GM12878 (cell line): ENCODE measurements at regions not wholly inside any gene's neighbourhood (a gene's known extent, or its start where the extent isn't known, plus 50 kb on each side); places are given as distances from the start of the nearest gene placed in this dataset.

Source experiments
- ATAC-seq: fragments of 200-7000 bp; cut with Tn5 transposase; 3 replicates; pipeline ENCODE4 v1.9.1; 2020; ENCODE audit warnings: mild to moderate bottlenecking, moderate library complexity
- BruUV-seq: library from RNA; stranded (reverse); fragments of 400-500 nt; replicated peaks from 2 replicates; lab custom pipeline; 2021; lab: Mats Ljungman, UMichigan
- CTCF ChIA-PET: fragments of 300-600 bp; sonication (Branson Sonifier 250); formaldehyde crosslinking; extraction: SDS; loops from one replicate; lab custom pipeline; 2021; ENCODE audit warnings: inconsistent platforms; lab: Yijun Ruan, JAX
- POLR2A ChIA-PET: fragments of 350-600 bp; formaldehyde crosslinking; extraction: SDS; loops from one replicate; lab custom pipeline; 2021; ENCODE audit warnings: inconsistent platforms; lab: Charles Lee
- RAD21 ChIA-PET: fragments of 300-600 bp; sonication (Branson Sonifier 250); formaldehyde crosslinking; loops from one replicate; lab custom pipeline; 2023; ENCODE audit warnings: antibody characterized with exemption; ENCODE audit not compliant: unreplicated experiment; lab: Charles Lee
- SMC1A ChIA-PET: fragments of 300-600 bp; sonication (Branson Sonifier 250); formaldehyde crosslinking; loops from one replicate; lab custom pipeline; 2023; ENCODE audit not compliant: unreplicated experiment, uncharacterized antibody; lab: Charles Lee
- DNase-seq: peaks from one replicate; pipeline ENCODE4 v3.0.0-alpha.2; 2011; ENCODE audit warnings: low read depth, low spot score
- FAIRE-seq: peaks from 3 replicates; lab custom pipeline; 2011; peaks lifted over from hg19 to GRCh38; lab: Jason Lieb, UNC
- H2AFZ ChIP-seq: 2 replicates; pipeline ENCODE4 v1.6.0; 2011; ENCODE audit warnings: low read depth, low read length, control low read depth; ENCODE audit not compliant: control insufficient read depth
- H3K27ac ChIP-seq: 2 replicates; pipeline ENCODE4 v1.5.1; 2011; ENCODE audit warnings: control low read depth; ENCODE audit not compliant: control insufficient read depth, insufficient read depth
- H3K27me3 ChIP-seq, 2 experiments: replicated peaks in 1 of 2; 2 replicates each; pipeline versions ENCODE4 v1.6.0 to v1.6.1; 2011; ENCODE audit warnings: low read length in 1 of 2; ENCODE audit not compliant: control insufficient read depth in 2 of 2, insufficient read depth in 2 of 2
- H3K36me3 ChIP-seq, 2 experiments: 2 replicates each; pipeline ENCODE4 v1.5.1; 2011; ENCODE audit warnings: low read length in 1 of 2; ENCODE audit not compliant: control insufficient read depth in 2 of 2, insufficient read depth in 2 of 2
- H3K4me1 ChIP-seq: 2 replicates; pipeline ENCODE4 v1.6.1; 2011; ENCODE audit warnings: mild to moderate bottlenecking, low read length, moderate library complexity, mixed read lengths; ENCODE audit not compliant: control insufficient read depth, insufficient read depth
- H3K4me2 ChIP-seq: 2 replicates; pipeline ENCODE4 v1.6.0; 2011; ENCODE audit warnings: control low read depth; ENCODE audit not compliant: control insufficient read depth, insufficient read depth
- H3K4me3 ChIP-seq: fragments of 200-600 bp; sonication (generic); 2 replicates; pipeline ENCODE4 v1.5.1; 2016
- H3K79me2 ChIP-seq: 2 replicates; pipeline ENCODE4 v1.6.0; 2011; ENCODE audit warnings: low read length; ENCODE audit not compliant: control insufficient read depth, insufficient read depth
- H3K9ac ChIP-seq: 2 replicates; pipeline ENCODE4 v1.8.0; 2011; ENCODE audit warnings: low read length, control low read depth, mixed read lengths; ENCODE audit not compliant: control insufficient read depth, insufficient read depth
- H3K9me3 ChIP-seq: replicated peaks from 3 replicates; pipeline ENCODE4 v1.5.1; 2011; ENCODE audit warnings: mild to moderate bottlenecking, low read length; ENCODE audit not compliant: control insufficient read depth, insufficient read depth
- H4K20me1 ChIP-seq: 2 replicates; pipeline ENCODE4 v1.6.0; 2011; ENCODE audit not compliant: control insufficient read depth, insufficient read depth
- ASH2L ChIP-seq: fragments of 300-600, 200-600 bp; sonication (generic); IDR thresholded peaks from 2 replicates; pipeline ENCODE4 v1.6.1; 2017; ENCODE audit warnings: low read depth, mild to moderate bottlenecking, borderline replicate concordance
- CBX3 ChIP-seq: fragments of 200-600 bp; sonication (generic); IDR thresholded peaks from 2 replicates; pipeline ENCODE4 v1.6.1; 2016; ENCODE audit warnings: low read depth, borderline replicate concordance
- CREM ChIP-seq: IDR thresholded peaks from 2 replicates; pipeline ENCODE4 v1.6.1; 2014; ENCODE audit warnings: antibody characterized with exemption, low read depth
- MEF2A ChIP-seq: IDR thresholded peaks from 2 replicates; pipeline ENCODE4 v1.6.1; 2011; ENCODE audit warnings: low read depth, mild to moderate bottlenecking, low read length, moderate library complexity; ENCODE audit not compliant: insufficient read depth
- MXI1 ChIP-seq: fragments of 150-350 bp; IDR thresholded peaks from 2 replicates; pipeline ENCODE4 v1.6.1; 2011; ENCODE audit warnings: low read depth, mild to moderate bottlenecking, inconsistent platforms, low read length, improper control_type of control experiment
- NR2C2 ChIP-seq: IDR thresholded peaks from 2 replicates; pipeline ENCODE4 v1.6.1; 2011; ENCODE audit warnings: borderline replicate concordance, low read depth; ENCODE audit not compliant: control insufficient read depth, insufficient read length
- SIX5 ChIP-seq: IDR thresholded peaks from 2 replicates; pipeline ENCODE4 v1.6.1; 2011; ENCODE audit warnings: mild to moderate bottlenecking, low read depth, low read length, moderate library complexity; ENCODE audit not compliant: severe bottlenecking
- SMAD5 ChIP-seq: IDR thresholded peaks from 2 replicates; pipeline ENCODE4 v1.6.1; 2016; ENCODE audit warnings: antibody characterized with exemption, low read depth
- SREBF2 ChIP-seq: IDR thresholded peaks from 2 replicates; pipeline ENCODE4 v1.6.1; 2012; ENCODE audit warnings: mild to moderate bottlenecking, low read length
- ZNF207 ChIP-seq: fragments of 450-650 bp; IDR thresholded peaks from 2 replicates; pipeline ENCODE4 v1.6.1; 2014; ENCODE audit warnings: antibody characterized with exemption, mild to moderate bottlenecking, borderline replicate concordance
- WGBS: methylation state at CpG from one replicate; pipeline ENCODE4 v1.1.6; 2016; ENCODE audit warnings: low lambda C conversion rate; ENCODE audit not compliant: insufficient replicate concordance, insufficient coverage; ENCODE audit errors: missing lambda C conversion rate; 5-methylcytosine and 5-hydroxymethylcytosine counted together
- in situ Hi-C: fragments of 300-500 bp; cut with MboI; formaldehyde crosslinking; loops from 9 replicates; pipeline ENCODE4 v1.14.3; 2018; ENCODE audit warnings: mixed read lengths
- intact Hi-C: fragments of 100-400 bp; cut with micrococcal nuclease; formaldehyde crosslinking; loops from one replicate; pipeline ENCODE4 v1.14.2; 2022; ENCODE audit not compliant: unreplicated experiment
- TF ChIP-seq, protein P1 (sequence below): fragments of 450-650 bp; IDR thresholded peaks from 2 replicates; pipeline ENCODE4 v1.6.1; 2017; ENCODE audit warnings: mild to moderate bottlenecking, low read depth, inconsistent platforms; ENCODE audit not compliant: poor library complexity, severe bottlenecking
- TF ChIP-seq, protein P2 (sequence below): fragments of 450-650 bp; formaldehyde crosslinking; IDR thresholded peaks from 2 replicates; pipeline ENCODE4 v1.5.0; 2022; ENCODE audit warnings: mild to moderate bottlenecking, missing genetic modification characterization
- TF ChIP-seq, protein P3 (sequence below): IDR thresholded peaks from 2 replicates; pipeline ENCODE4 v1.6.1; 2012; ENCODE audit warnings: low read depth, low read length, improper control_type of control experiment

- Histone ChIP-seq H3K79me2 (no peaks in the 10 kb centered on the region), H3K27me3 (no peaks in the 10 kb centered on the region), H3K36me3 (no peaks in the 10 kb centered on the region), H2AFZ (no peak overlapping the region), H3K4me1 (no peaks in the 10 kb centered on the region), H4K20me1 (no peaks in the 10 kb centered on the region), H3K9ac (no peak overlapping the region), H3K4me2 (no peak overlapping the region), H3K27ac (no peak overlapping the region), H3K9me3 (no peaks in the 10 kb centered on the region), H3K4me3 (no peak overlapping the region)
- ATAC-seq (no peak), DNase-seq (no peak), FAIRE-seq (no peak)
- BruUV-seq = no TSS peak
- intact Hi-C loops (no loop called here), in situ Hi-C loops (no loop called here)
- RAD21 ChIA-PET = no interaction called here
- SMC1A ChIA-PET = interaction anchor here (0.6 kb wide), 1 partner anchor 269 kb away, joined by 3 read pairs; no protein-coding TSS in a partner anchor
- POLR2A ChIA-PET = no interaction called here
- CTCF ChIA-PET = no interaction called here
- TF ChIP-seq NR2C2 = no peak
- TF ChIP-seq ZNF207 = no peak
- TF ChIP-seq, protein P1, sequence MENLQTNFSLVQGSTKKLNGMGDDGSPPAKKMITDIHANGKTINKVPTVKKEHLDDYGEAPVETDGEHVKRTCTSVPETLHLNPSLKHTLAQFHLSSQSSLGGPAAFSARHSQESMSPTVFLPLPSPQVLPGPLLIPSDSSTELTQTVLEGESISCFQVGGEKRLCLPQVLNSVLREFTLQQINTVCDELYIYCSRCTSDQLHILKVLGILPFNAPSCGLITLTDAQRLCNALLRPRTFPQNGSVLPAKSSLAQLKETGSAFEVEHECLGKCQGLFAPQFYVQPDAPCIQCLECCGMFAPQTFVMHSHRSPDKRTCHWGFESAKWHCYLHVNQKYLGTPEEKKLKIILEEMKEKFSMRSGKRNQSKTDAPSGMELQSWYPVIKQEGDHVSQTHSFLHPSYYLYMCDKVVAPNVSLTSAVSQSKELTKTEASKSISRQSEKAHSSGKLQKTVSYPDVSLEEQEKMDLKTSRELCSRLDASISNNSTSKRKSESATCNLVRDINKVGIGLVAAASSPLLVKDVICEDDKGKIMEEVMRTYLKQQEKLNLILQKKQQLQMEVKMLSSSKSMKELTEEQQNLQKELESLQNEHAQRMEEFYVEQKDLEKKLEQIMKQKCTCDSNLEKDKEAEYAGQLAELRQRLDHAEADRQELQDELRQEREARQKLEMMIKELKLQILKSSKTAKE = no peak
- TF ChIP-seq CBX3 = no peak
- TF ChIP-seq CREM = no peak
Measured at GRCh38 chr17:69997332-69997731, 77.7 kb upstream of the KCNJ16 start.

DNA sequence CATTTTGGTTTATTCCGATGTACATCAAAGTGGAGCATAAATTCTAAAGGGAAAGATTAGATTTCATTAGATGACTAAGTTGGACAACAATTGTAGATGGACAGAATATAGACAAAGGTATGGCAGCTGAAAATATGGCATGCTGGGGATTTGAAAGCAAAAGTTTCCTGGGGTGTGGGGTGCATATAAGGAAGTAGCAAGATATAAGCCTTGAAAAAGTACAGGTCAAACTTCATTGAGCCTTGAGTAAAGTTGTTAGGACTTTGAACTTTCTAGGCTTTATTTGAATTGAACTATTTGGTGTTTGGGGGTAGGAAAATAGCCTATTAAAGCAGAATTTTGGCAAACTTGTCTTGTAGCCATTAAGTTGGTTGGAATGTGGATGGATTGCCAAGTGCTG lies 75.8 kb upstream of the KCNJ16 start:
- Histone ChIP-seq H3K4me2 (no peak overlapping the region), H3K79me2 (no peaks in the 10 kb centered on the region), H3K27me3 (no peaks in the 10 kb centered on the region), H4K20me1 (no peaks in the 10 kb centered on the region), H3K36me3 (no peaks in the 10 kb centered on the region), H3K9me3 (no peaks in the 10 kb centered on the region), H3K27ac (no peak overlapping the region), H3K4me1 (no peaks in the 10 kb centered on the region), H3K4me3 (no peak overlapping the region), H3K9ac (no peak overlapping the region), H2AFZ (no peak overlapping the region)
- POLR2A ChIA-PET = no interaction called here
- 9% methylated on average over 1 of the region's 1 CpG for WGBS
- CTCF ChIA-PET = no interaction called here
- RAD21 ChIA-PET = no interaction called here
- SMC1A ChIA-PET = no interaction called here
- in situ Hi-C loops (no loop called here), intact Hi-C loops (no loop called here)
- ATAC-seq = no peak
- BruUV-seq = no TSS peak
- no peak for DNase-seq
- no peak for FAIRE-seq
- TF ChIP-seq, protein P2, sequence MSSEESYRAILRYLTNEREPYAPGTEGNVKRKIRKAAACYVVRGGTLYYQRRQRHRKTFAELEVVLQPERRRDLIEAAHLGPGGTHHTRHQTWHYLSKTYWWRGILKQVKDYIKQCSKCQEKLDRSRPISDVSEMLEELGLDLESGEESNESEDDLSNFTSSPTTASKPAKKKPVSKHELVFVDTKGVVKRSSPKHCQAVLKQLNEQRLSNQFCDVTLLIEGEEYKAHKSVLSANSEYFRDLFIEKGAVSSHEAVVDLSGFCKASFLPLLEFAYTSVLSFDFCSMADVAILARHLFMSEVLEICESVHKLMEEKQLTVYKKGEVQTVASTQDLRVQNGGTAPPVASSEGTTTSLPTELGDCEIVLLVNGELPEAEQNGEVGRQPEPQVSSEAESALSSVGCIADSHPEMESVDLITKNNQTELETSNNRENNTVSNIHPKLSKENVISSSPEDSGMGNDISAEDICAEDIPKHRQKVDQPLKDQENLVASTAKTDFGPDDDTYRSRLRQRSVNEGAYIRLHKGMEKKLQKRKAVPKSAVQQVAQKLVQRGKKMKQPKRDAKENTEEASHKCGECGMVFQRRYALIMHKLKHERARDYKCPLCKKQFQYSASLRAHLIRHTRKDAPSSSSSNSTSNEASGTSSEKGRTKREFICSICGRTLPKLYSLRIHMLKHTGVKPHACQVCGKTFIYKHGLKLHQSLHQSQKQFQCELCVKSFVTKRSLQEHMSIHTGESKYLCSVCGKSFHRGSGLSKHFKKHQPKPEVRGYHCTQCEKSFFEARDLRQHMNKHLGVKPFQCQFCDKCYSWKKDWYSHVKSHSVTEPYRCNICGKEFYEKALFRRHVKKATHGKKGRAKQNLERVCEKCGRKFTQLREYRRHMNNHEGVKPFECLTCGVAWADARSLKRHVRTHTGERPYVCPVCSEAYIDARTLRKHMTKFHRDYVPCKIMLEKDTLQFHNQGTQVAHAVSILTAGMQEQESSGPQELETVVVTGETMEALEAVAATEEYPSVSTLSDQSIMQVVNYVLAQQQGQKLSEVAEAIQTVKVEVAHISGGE (CRISPR knock-in tag) = no peak
- TF ChIP-seq SREBF2 (no peak), MXI1 (no peak), SIX5 (no peak), SMAD5 (no peak), MEF2A (no peak), ASH2L (no peak)
- TF ChIP-seq, protein P3, sequence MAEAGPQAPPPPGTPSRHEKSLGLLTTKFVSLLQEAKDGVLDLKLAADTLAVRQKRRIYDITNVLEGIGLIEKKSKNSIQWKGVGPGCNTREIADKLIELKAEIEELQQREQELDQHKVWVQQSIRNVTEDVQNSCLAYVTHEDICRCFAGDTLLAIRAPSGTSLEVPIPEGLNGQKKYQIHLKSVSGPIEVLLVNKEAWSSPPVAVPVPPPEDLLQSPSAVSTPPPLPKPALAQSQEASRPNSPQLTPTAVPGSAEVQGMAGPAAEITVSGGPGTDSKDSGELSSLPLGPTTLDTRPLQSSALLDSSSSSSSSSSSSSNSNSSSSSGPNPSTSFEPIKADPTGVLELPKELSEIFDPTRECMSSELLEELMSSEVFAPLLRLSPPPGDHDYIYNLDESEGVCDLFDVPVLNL = no peak
